Duodenal mucosa (tissue), 2 donors: ENCODE measurements at regions not wholly inside any gene's neighbourhood (a gene's known extent, or its start where the extent isn't known, plus 50 kb on each side); places are given as distances from the start of the nearest gene placed in this dataset.

Source experiments
- H3K27ac ChIP-seq: one replicate; pipeline ENCODE4 v1.7.0; 2013; ENCODE audit warnings: low read depth, low read length
- H3K27me3 ChIP-seq, 2 donors: one replicate each; pipeline ENCODE4 v1.7.0; 2013; ENCODE audit warnings: low read length in 2 of 2, control low read depth in 1 of 2; ENCODE audit not compliant: insufficient read depth in 2 of 2, control insufficient read depth in 1 of 2
- H3K36me3 ChIP-seq, 2 donors: one replicate each; pipeline ENCODE4 v1.7.0; 2013; ENCODE audit warnings: low read length in 2 of 2, control low read depth in 1 of 2; ENCODE audit not compliant: insufficient read depth in 2 of 2, control insufficient read depth in 1 of 2
- H3K4me1 ChIP-seq, 2 donors: one replicate each; pipeline ENCODE4 v1.7.0; 2013; ENCODE audit warnings: low read length in 2 of 2, control low read depth in 1 of 2; ENCODE audit not compliant: insufficient read depth in 2 of 2, control insufficient read depth in 1 of 2
- H3K4me3 ChIP-seq, 2 donors: one replicate each; pipeline ENCODE4 v1.7.0; 2013; ENCODE audit warnings: low read length in 2 of 2, low read depth in 1 of 2
- H3K9ac ChIP-seq, 2 donors: one replicate each; pipeline ENCODE4 v1.7.0; 2013; ENCODE audit warnings: low read length in 2 of 2, low read depth in 1 of 2
- H3K9me3 ChIP-seq, 2 donors: one replicate each; pipeline ENCODE4 v1.7.0; 2013; ENCODE audit warnings: low read length in 2 of 2, control low read depth in 1 of 2; ENCODE audit not compliant: control insufficient read depth in 1 of 2

GRCh38 chr2:100627330-100628300, 64.8 kb downstream of the PDCL3 start:
- H3K9me3 ChIP-seq: no peaks in the 10 kb centered on the region
- no peaks in the 10 kb centered on the region for H3K36me3 ChIP-seq
- H3K4me1 ChIP-seq: no peaks in the 10 kb centered on the region
- H3K4me3 ChIP-seq: no peak overlapping the region
- no peak overlapping the region for H3K27ac ChIP-seq
- H3K9ac ChIP-seq: no peak overlapping the region
- peaks cover 5 to 7% of the 10 kb centered on the region in 2 donors for H3K27me3 ChIP-seq

- no peak overlapping the region for H3K4me3 ChIP-seq
- H3K4me1 ChIP-seq: no peaks in the 10 kb centered on the region
- H3K9me3 ChIP-seq: no peaks in the 10 kb centered on the region
- no peak overlapping the region for H3K9ac ChIP-seq
- H3K27me3 ChIP-seq: peaks cover 5 to 7% of the 10 kb centered on the region in 2 donors
- H3K27ac ChIP-seq: no peak overlapping the region
- H3K36me3 ChIP-seq: no peaks in the 10 kb centered on the region
Observed at GRCh38 chr2:100628506-100628905, 65.7 kb downstream of the PDCL3 start.

GRCh38 chr2:100629309-100629708, 66.5 kb downstream of the PDCL3 start:
- Histone ChIP-seq H3K9ac (no peak overlapping the region), H3K36me3 (no peaks in the 10 kb centered on the region), H3K27ac (no peak overlapping the region), H3K4me1 (no peaks in the 10 kb centered on the region), H3K4me3 (no peak overlapping the region), H3K27me3 (peaks cover 5 to 7% of the 10 kb centered on the region in 2 donors), H3K9me3 (no peaks in the 10 kb centered on the region)

DNA sequence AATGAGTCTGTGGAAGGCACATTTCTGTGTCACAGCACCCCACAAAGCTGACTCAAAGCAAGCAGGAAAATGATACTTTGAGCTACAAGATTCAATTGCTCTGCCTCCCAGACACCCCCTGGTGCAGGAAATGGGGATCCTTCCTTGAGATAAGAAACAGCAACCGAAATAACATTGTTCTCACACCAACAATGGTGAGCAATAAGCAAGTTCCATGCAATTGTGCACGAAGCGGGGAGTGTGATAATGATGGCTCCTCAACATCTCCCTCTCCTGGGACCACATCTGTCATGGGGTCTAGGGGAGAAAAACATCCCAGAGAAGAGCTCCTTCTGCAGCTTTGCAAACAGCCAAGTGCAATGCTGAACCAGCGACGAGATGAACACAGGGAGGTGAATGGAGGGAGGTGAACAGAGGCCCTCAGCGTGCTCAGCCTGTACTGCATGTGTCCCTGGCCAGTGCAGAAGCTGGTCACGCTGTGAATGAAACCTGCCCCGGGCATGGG, 67.7 kb downstream of the PDCL3 start:
- Histone ChIP-seq H3K4me1 (no peaks in the 10 kb centered on the region), H3K36me3 (no peaks in the 10 kb centered on the region), H3K9me3 (no peaks in the 10 kb centered on the region), H3K9ac (no peak overlapping the region), H3K27ac (no peak overlapping the region), H3K27me3 (peaks cover 5 to 7% of the 10 kb centered on the region in 2 donors), H3K4me3 (no peak overlapping the region)

GRCh38 chr2:100632037-100632436, 69.2 kb downstream of the PDCL3 start:
- no peak overlapping the region for H3K27ac ChIP-seq
- H3K36me3 ChIP-seq: no peaks in the 10 kb centered on the region
- H3K27me3 ChIP-seq: peaks cover 4 to 5% of the 10 kb centered on the region in 2 donors
- no peaks in the 10 kb centered on the region for H3K9me3 ChIP-seq
- no peak overlapping the region for H3K9ac ChIP-seq
- no peak overlapping the region for H3K4me3 ChIP-seq
- H3K4me1 ChIP-seq: no peaks in the 10 kb centered on the region

GRCh38 chr2:100632759-100633158, 70.0 kb downstream of the PDCL3 start:
- no peaks in the 10 kb centered on the region for H3K4me1 ChIP-seq
- no peaks in the 10 kb centered on the region for H3K36me3 ChIP-seq
- H3K9ac ChIP-seq: no peak overlapping the region
- no peak overlapping the region for H3K4me3 ChIP-seq
- H3K27me3 ChIP-seq: peaks cover 3 to 5% of the 10 kb centered on the region in 2 donors
- no peaks in the 10 kb centered on the region for H3K9me3 ChIP-seq
- no peak overlapping the region for H3K27ac ChIP-seq

GRCh38 chr2:100639588-100640390, 77.0 kb downstream of the PDCL3 start:
- H3K36me3 ChIP-seq: no peaks in the 10 kb centered on the region
- H3K9ac ChIP-seq: no peak overlapping the region
- peaks cover 0 to 7% of the 10 kb centered on the region in 2 donors for H3K27me3 ChIP-seq
- H3K9me3 ChIP-seq: no peaks in the 10 kb centered on the region
- H3K4me3 ChIP-seq: no peak overlapping the region
- H3K27ac ChIP-seq: no peak overlapping the region
- H3K4me1 ChIP-seq: no peaks in the 10 kb centered on the region

DNA sequence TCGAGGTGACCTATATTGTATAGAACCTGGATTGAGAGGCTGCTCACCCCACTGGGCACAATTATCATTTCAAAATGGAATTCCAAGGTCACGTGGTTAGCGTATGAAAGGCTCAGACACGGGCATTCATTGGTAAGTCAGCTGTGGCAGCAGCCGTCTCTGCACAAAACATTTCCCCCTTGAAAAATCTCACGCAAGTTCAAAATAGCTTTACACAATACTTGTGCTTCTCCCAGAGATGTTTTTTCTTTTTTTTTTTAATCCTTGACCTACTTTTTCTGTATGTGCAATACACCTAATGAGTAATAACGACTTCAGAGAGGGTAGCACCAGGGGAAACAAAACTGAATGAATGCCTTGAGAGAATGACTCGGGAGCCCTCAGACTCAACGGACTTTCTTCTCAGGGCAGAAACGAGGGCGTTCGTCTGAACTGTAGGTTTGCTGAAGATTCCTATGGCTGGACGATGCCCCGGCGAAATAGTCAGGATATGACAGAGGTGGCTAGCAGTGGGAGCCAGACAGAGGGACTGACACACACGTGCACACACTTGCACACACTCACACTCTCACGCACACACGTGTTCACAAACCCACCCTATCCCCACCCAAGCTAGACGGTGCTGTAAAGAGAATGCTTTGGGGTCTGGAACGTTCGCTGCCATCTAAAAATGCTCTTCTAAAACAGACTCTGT, 77.8 kb downstream of the PDCL3 start:
- no peaks in the 10 kb centered on the region for H3K9me3 ChIP-seq
- peaks cover 0 to 7% of the 10 kb centered on the region in 2 donors for H3K27me3 ChIP-seq
- no peak overlapping the region for H3K27ac ChIP-seq
- no peak overlapping the region for H3K9ac ChIP-seq
- H3K36me3 ChIP-seq: no peaks in the 10 kb centered on the region
- no peaks in the 10 kb centered on the region for H3K4me1 ChIP-seq
- H3K4me3 ChIP-seq: no peak overlapping the region

GRCh38 chr2:100641125-100641435, 78.3 kb downstream of the PDCL3 start:
- Histone ChIP-seq H3K9me3 (no peaks in the 10 kb centered on the region), H3K9ac (no peak overlapping the region), H3K36me3 (no peaks in the 10 kb centered on the region), H3K4me3 (no peak overlapping the region), H3K27ac (no peak overlapping the region), H3K27me3 (peaks cover 0 to 7% of the 10 kb centered on the region in 2 donors), H3K4me1 (no peaks in the 10 kb centered on the region)
